ENCODE measurements at regions not wholly inside any gene's neighbourhood (a gene's known extent, or its start where the extent isn't known, plus 50 kb on each side); places are given as distances from the start of the nearest gene placed in this dataset.

DNA sequence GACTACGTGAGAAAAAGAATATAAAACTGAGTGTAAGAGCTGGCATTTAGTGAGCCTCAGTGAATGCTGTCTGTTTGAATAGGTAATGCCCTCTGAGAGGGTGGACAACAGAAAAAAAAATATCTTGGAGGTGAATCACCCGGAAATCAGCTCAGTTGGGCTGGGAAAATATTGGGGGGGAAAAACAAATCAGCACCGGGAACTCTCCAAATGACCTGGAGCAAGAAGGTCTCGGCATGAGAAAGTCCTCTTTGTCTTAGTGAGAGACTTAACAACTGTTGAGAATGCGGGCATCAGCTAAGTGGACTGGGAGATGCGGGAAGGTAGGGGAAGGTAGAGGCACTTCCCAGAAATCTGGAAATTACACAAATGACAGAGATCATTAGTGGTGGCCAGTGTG is 109.4 kb upstream of the POU3F3 start:
- TF ChIP-seq EP300 (IDR thresholded peaks at IDR 0.05): no peak
- TF ChIP-seq POLR2AphosphoS5 (IDR thresholded peaks at IDR 0.05): no peak
- TF ChIP-seq, protein P1, sequence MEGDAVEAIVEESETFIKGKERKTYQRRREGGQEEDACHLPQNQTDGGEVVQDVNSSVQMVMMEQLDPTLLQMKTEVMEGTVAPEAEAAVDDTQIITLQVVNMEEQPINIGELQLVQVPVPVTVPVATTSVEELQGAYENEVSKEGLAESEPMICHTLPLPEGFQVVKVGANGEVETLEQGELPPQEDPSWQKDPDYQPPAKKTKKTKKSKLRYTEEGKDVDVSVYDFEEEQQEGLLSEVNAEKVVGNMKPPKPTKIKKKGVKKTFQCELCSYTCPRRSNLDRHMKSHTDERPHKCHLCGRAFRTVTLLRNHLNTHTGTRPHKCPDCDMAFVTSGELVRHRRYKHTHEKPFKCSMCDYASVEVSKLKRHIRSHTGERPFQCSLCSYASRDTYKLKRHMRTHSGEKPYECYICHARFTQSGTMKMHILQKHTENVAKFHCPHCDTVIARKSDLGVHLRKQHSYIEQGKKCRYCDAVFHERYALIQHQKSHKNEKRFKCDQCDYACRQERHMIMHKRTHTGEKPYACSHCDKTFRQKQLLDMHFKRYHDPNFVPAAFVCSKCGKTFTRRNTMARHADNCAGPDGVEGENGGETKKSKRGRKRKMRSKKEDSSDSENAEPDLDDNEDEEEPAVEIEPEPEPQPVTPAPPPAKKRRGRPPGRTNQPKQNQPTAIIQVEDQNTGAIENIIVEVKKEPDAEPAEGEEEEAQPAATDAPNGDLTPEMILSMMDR (IDR thresholded peaks at IDR 0.05): no peak

Data from upper lobe of left lung (tissue), 4 donors.